Esophagus squamous epithelium (tissue), 4 donors: ENCODE measurements at regions not wholly inside any gene's neighbourhood (a gene's known extent, or its start where the extent isn't known, plus 50 kb on each side); places are given as distances from the start of the nearest gene placed in this dataset.

Experiments used
- CTCF ChIP-seq, 6 experiments: fragments of 450-650 bp in 4 of 6; fragments of 200-600 bp in 2 of 6; sonication (generic) in 2 of 6; IDR thresholded peaks; one replicate each; pipeline ENCODE4 v1.5.1; 2016 to 2019; ENCODE audit warnings: antibody characterized with exemption in 6 of 6, mild to moderate bottlenecking in 4 of 6, moderate library complexity in 4 of 6
- POLR2A ChIP-seq, 4 donors: fragments of 450-650 bp; IDR thresholded peaks; one replicate each; pipeline ENCODE4 v1.6.1; 2017; ENCODE audit warnings: antibody characterized with exemption in 4 of 4, mild to moderate bottlenecking in 4 of 4, moderate library complexity in 3 of 4

DNA sequence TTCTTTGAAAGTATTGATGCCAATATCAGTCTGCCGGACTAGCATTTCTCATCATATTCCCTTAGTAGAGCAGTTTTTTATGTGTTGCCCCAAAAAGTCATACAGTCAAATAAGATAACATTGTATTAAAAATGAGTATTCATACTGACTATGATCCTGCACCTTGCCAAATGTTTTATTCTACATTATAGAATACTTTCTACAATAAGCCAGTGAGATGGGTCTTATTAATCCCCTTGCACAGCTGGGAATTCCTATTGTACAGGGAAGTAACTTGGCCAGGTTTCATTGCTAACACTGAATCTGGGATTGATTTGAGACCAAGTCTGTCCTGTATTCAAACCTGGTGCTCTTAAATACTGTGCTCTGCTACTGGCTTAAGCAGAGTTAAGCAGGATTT is 114.0 kb downstream of the KCTD12 start:
- TF ChIP-seq CTCF (IDR thresholded peaks at IDR 0.05) (no peak), POLR2A (IDR thresholded peaks at IDR 0.05) (no peak)
